GM12892 (cell line): ENCODE measurements at regions not wholly inside any gene's neighbourhood (a gene's known extent, or its start where the extent isn't known, plus 50 kb on each side); places are given as distances from the start of the nearest gene placed in this dataset.
A peak's percentile ranks its signal among the peaks of the same experiment; 100 is the strongest.
"Not testable (repeated sequence)": the region's sequence is repeated elsewhere in the genome, so short reads cannot be mapped to it uniquely, and the experiment has no call there.

Experiments used
- DNase-seq: peaks from one replicate; pipeline ENCODE4 v3.0.0; 2011; ENCODE audit not compliant: insufficient read length
- FAIRE-seq: peaks from 2 replicates; lab custom pipeline; 2011; peaks lifted over from hg19 to GRCh38; lab: Jason Lieb, UNC
- POLR2A ChIP-seq: IDR thresholded peaks from 2 replicates; pipeline ENCODE4 v1.6.1; 2011; ENCODE audit warnings: low read depth, low read length, control low read depth
- POLR2AphosphoS5 ChIP-seq: IDR thresholded peaks from 2 replicates; pipeline ENCODE4 v1.6.1; 2011; ENCODE audit warnings: low read depth, low read length, control low read depth
- TAF1 ChIP-seq: IDR thresholded peaks from 2 replicates; pipeline ENCODE4 v1.6.1; 2011; ENCODE audit warnings: low read depth, mild to moderate bottlenecking, control low read depth, low read length, borderline replicate concordance

GRCh38 chr6:144411531-144412165 lies 126.5 kb downstream of the UTRN start:
- DNase-seq (no peak), FAIRE-seq (no peak)
- TF ChIP-seq TAF1 (no peak), POLR2AphosphoS5 (no peak), POLR2A (no peak)

GRCh38 chr6:144413418-144413817 lies 128.3 kb downstream of the UTRN start:
- TF ChIP-seq POLR2A = no peak
- no peak for DNase-seq
- no peak for FAIRE-seq

GRCh38 chr6:144415014-144415413 lies 129.9 kb downstream of the UTRN start:
- FAIRE-seq (no peak), DNase-seq (no peak)
- TF ChIP-seq TAF1 (no peak), POLR2AphosphoS5 (no peak), POLR2A (no peak)

GRCh38 chr6:144415835-144416237 lies 130.7 kb downstream of the UTRN start:
- DNase-seq = no peak
- no peak for FAIRE-seq
- TF ChIP-seq TAF1 = no peak
- no peak for TF ChIP-seq POLR2AphosphoS5
- TF ChIP-seq POLR2A = no peak

GRCh38 chr6:144416244-144416643 lies 131.1 kb downstream of the UTRN start:
- FAIRE-seq = no peak
- TF ChIP-seq TAF1 = no peak
- no peak for TF ChIP-seq POLR2AphosphoS5
- TF ChIP-seq POLR2A = no peak
- DNase-seq = no peak

- FAIRE-seq (no peak), DNase-seq (no peak)
- TF ChIP-seq POLR2AphosphoS5 = no peak
- TF ChIP-seq TAF1 = no peak
- no peak for TF ChIP-seq POLR2A
Observed at GRCh38 chr6:144416773-144417172, 131.6 kb downstream of the UTRN start.

GRCh38 chr6:144417681-144418080 lies 132.5 kb downstream of the UTRN start:
- FAIRE-seq = no peak
- no peak for DNase-seq

GRCh38 chr6:144418959-144419545 lies 133.9 kb downstream of the UTRN start:
- TF ChIP-seq POLR2A = no peak
- no peak for TF ChIP-seq TAF1
- TF ChIP-seq POLR2AphosphoS5 = no peak
- no peak for FAIRE-seq
- DNase-seq = no peak

More at GRCh38 chr6:144417681-144418080, 132.5 kb downstream of the UTRN start:
- TF ChIP-seq POLR2AphosphoS5 = no peak

- FAIRE-seq = peak; percentile 38
- no peak for DNase-seq
- TF ChIP-seq TAF1 (no peak), POLR2AphosphoS5 (no peak), POLR2A (no peak)
Observed at GRCh38 chr6:144423167-144423566, 138.0 kb downstream of the UTRN start.

GRCh38 chr6:144429753-144430152 lies 144.6 kb downstream of the UTRN start:
- peak; percentile 51 for FAIRE-seq
- no peak for DNase-seq
- TF ChIP-seq POLR2A = no peak

GRCh38 chr6:144433446-144433845 lies 148.3 kb downstream of the UTRN start:
- not testable (repeated sequence) for FAIRE-seq, DNase-seq

- FAIRE-seq (no peak), DNase-seq (no peak)
- no peak for TF ChIP-seq POLR2A
- no peak for TF ChIP-seq TAF1
- TF ChIP-seq POLR2AphosphoS5 = no peak
Observed at GRCh38 chr6:144434308-144434990, 149.3 kb downstream of the UTRN start.

GRCh38 chr6:144435602-144436426 lies 150.7 kb downstream of the UTRN start:
- FAIRE-seq (no peak), DNase-seq (no peak)
- TF ChIP-seq POLR2A (no peak), TAF1 (no peak), POLR2AphosphoS5 (no peak)
